Keratinocyte (primary cell): ENCODE measurements at regions not wholly inside any gene's neighbourhood (a gene's known extent, or its start where the extent isn't known, plus 50 kb on each side); places are given as distances from the start of the nearest gene placed in this dataset.

Experiments used
- DNase-seq: peaks from one replicate; pipeline ENCODE4 v3.0.0-alpha.2; 2011; ENCODE audit warnings: low read depth, missing footprints, low spot score
- FAIRE-seq: peaks from 2 replicates; lab custom pipeline; 2011; peaks lifted over from hg19 to GRCh38; lab: Jason Lieb, UNC
- H2AFZ ChIP-seq: 2 replicates; pipeline ENCODE4 v1.6.0; 2012; ENCODE audit warnings: low read length, control low read depth, inconsistent platforms; ENCODE audit not compliant: control insufficient read depth
- H3K27ac ChIP-seq: 2 replicates; pipeline ENCODE4 v1.5.1; 2011; ENCODE audit warnings: low read length; ENCODE audit not compliant: control insufficient read depth, insufficient read depth
- H3K27me3 ChIP-seq: 3 replicates; pipeline ENCODE4 v1.6.0; 2011; ENCODE audit warnings: low read length; ENCODE audit not compliant: control insufficient read depth, insufficient read depth; ENCODE audit errors: extremely low read depth
- H3K36me3 ChIP-seq, 2 experiments: 2 replicates in 1 of 2; 3 replicates in 1 of 2; pipeline ENCODE4 v1.5.1; 2011; ENCODE audit warnings: low read length in 2 of 2, mild to moderate bottlenecking in 1 of 2; ENCODE audit not compliant: control insufficient read depth in 2 of 2, insufficient read depth in 2 of 2; ENCODE audit errors: extremely low read depth in 1 of 2
- H3K4me1 ChIP-seq: 3 replicates; pipeline ENCODE4 v1.5.1; 2011; ENCODE audit warnings: low read length; ENCODE audit not compliant: control insufficient read depth, insufficient read depth; ENCODE audit errors: extremely low read depth
- H3K4me2 ChIP-seq: 3 replicates; pipeline ENCODE4 v1.6.0; 2011; ENCODE audit warnings: low read depth, low read length; ENCODE audit not compliant: control insufficient read depth, insufficient read depth; ENCODE audit errors: extremely low read depth
- H3K4me3 ChIP-seq, 3 experiments: fragments of 200-600 bp in 1 of 3; sonication (generic) in 1 of 3; 2 replicates in 2 of 3; 3 replicates in 1 of 3; pipeline ENCODE4 v1.5.1; 2011 to 2016; ENCODE audit warnings: low read length in 3 of 3, mild to moderate bottlenecking in 3 of 3, control low read depth in 2 of 3, inconsistent platforms in 1 of 3, low read depth in 1 of 3, mixed read lengths in 1 of 3, mixed run types in 1 of 3, moderate library complexity in 1 of 3; ENCODE audit not compliant: control insufficient read depth in 2 of 3, insufficient read depth in 2 of 3; ENCODE audit errors: extremely low read depth in 1 of 3
- H3K79me2 ChIP-seq: 2 replicates; pipeline ENCODE4 v1.6.0; 2012; ENCODE audit warnings: low read length; ENCODE audit not compliant: control insufficient read depth, insufficient read depth
- H3K9ac ChIP-seq: 3 replicates; pipeline ENCODE4 v1.6.0; 2011; ENCODE audit warnings: low read length; ENCODE audit not compliant: control insufficient read depth, insufficient read depth; ENCODE audit errors: extremely low read depth
- H3K9me1 ChIP-seq: 3 replicates; pipeline ENCODE4 v1.6.0; 2011; ENCODE audit warnings: low read length; ENCODE audit not compliant: control insufficient read depth, insufficient read depth; ENCODE audit errors: extremely low read depth
- H3K9me3 ChIP-seq: 2 replicates; pipeline ENCODE4 v1.5.1; 2012; ENCODE audit warnings: low read depth, low read length; ENCODE audit not compliant: control insufficient read depth
- H4K20me1 ChIP-seq: 3 replicates; pipeline ENCODE4 v1.6.0; 2011; ENCODE audit warnings: low read length; ENCODE audit not compliant: control insufficient read depth, insufficient read depth; ENCODE audit errors: extremely low read depth
- CTCF ChIP-seq, 3 experiments: IDR thresholded peaks in 1 of 3; conservative IDR thresholded peaks in 1 of 3; optimal IDR thresholded peaks in 1 of 3; 2 replicates in 2 of 3; 3 replicates in 1 of 3; pipeline versions ENCODE3 to v1.5.1; 2011; ENCODE audit warnings: low read length in 3 of 3, mild to moderate bottlenecking in 3 of 3, moderate library complexity in 2 of 3, control low read depth in 1 of 3, inconsistent platforms in 1 of 3; ENCODE audit not compliant: insufficient read depth in 2 of 3; ENCODE audit errors: extremely low read depth in 1 of 3
- EZH2 ChIP-seq: IDR thresholded peaks from one replicate; pipeline ENCODE4 v1.6.1; 2012; ENCODE audit warnings: inconsistent platforms, mild to moderate bottlenecking, low read length, moderate library complexity
- dilution Hi-C: fragments of 300-500 bp; cut with MboI; formaldehyde crosslinking; loops from one replicate; pipeline ENCODE4 v1.7.0; 2020; ENCODE audit warnings: low sequenced_read_pairs; ENCODE audit not compliant: extremely low pct_ligation_motif_present

GRCh38 chr2:66827851-66828250 is 392.9 kb downstream of the MEIS1 start:
- no peaks in the 10 kb centered on the region for H3K79me2 ChIP-seq
- H3K4me3 ChIP-seq, result no peak overlapping the region
- no peak for TF ChIP-seq EZH2
- no peak for TF ChIP-seq CTCF (optimal IDR thresholded peaks at IDR 0.05 in 1 of 3, IDR thresholded peaks at IDR 0.05 in 1 of 3, conservative IDR thresholded peaks at IDR 0.05 in 1 of 3; ENCODE audit: extremely low read depth in 1 of 3, insufficient read depth in 2 of 3, low read length in 3 of 3)
- no peak overlapping the region for H3K27ac ChIP-seq
- no peaks in the 10 kb centered on the region for H3K9me1 ChIP-seq
- H3K9me3 ChIP-seq, result no peaks in the 10 kb centered on the region
- H3K4me1 ChIP-seq, result no peaks in the 10 kb centered on the region
- FAIRE-seq (no peak), DNase-seq (no peak)
- H3K4me2 ChIP-seq, result no peak overlapping the region
- H3K27me3 ChIP-seq, result no peaks in the 10 kb centered on the region
- no peaks in the 10 kb centered on the region for H4K20me1 ChIP-seq
- dilution Hi-C loops, result no loop called here
- H3K9ac ChIP-seq, result no peak overlapping the region
- H3K36me3 ChIP-seq, result no peaks in the 10 kb centered on the region
- H2AFZ ChIP-seq, result no peak overlapping the region

- Histone ChIP-seq H3K9me1 (no peaks in the 10 kb centered on the region), H2AFZ (no peak overlapping the region), H3K27me3 (no peaks in the 10 kb centered on the region), H4K20me1 (no peaks in the 10 kb centered on the region), H3K4me2 (no peak overlapping the region), H3K36me3 (no peaks in the 10 kb centered on the region), H3K27ac (no peak overlapping the region), H3K4me3 (no peak overlapping the region), H3K9me3 (no peaks in the 10 kb centered on the region), H3K4me1 (no peaks in the 10 kb centered on the region), H3K79me2 (no peaks in the 10 kb centered on the region), H3K9ac (no peak overlapping the region)
- FAIRE-seq (no peak), DNase-seq (no peak)
- dilution Hi-C loops, result no loop called here
- TF ChIP-seq CTCF (optimal IDR thresholded peaks at IDR 0.05 in 1 of 3, IDR thresholded peaks at IDR 0.05 in 1 of 3, conservative IDR thresholded peaks at IDR 0.05 in 1 of 3; ENCODE audit: extremely low read depth in 1 of 3, insufficient read depth in 2 of 3, low read length in 3 of 3), result no peak
- no peak for TF ChIP-seq EZH2
These were observed 394.0 kb downstream of the MEIS1 start for GRCh38 chr2:66828876-66829275.
